Neuronal stem cell (in vitro differentiated cells): ENCODE measurements at regions not wholly inside any gene's neighbourhood (a gene's known extent, or its start where the extent isn't known, plus 50 kb on each side); places are given as distances from the start of the nearest gene placed in this dataset.

Experiments
- DNase-seq: peaks from one replicate; pipeline ENCODE4 v3.0.0-alpha.2; 2013; ENCODE audit warnings: low spot score
- H2AFZ ChIP-seq: one replicate; pipeline ENCODE4 v1.6.1; 2013; ENCODE audit warnings: mild to moderate bottlenecking, low read length, inconsistent platforms
- H2AK5ac ChIP-seq: 2 replicates; pipeline ENCODE4 v1.6.1; 2013; ENCODE audit warnings: low read depth, mild to moderate bottlenecking, inconsistent platforms, low read length, moderate library complexity, mixed read lengths
- H2BK120ac ChIP-seq: 2 replicates; pipeline ENCODE4 v1.6.1; 2013; ENCODE audit warnings: low read depth, mild to moderate bottlenecking, inconsistent platforms, low read length, moderate library complexity, mixed read lengths
- H2BK12ac ChIP-seq: one replicate; pipeline ENCODE4 v1.6.1; 2013; ENCODE audit warnings: low read length, inconsistent platforms
- H2BK15ac ChIP-seq: 2 replicates; pipeline ENCODE4 v1.6.1; 2013; ENCODE audit warnings: mild to moderate bottlenecking, low read length, inconsistent platforms, mixed read lengths
- H2BK5ac ChIP-seq: one replicate; pipeline ENCODE4 v1.6.1; 2013; ENCODE audit warnings: inconsistent platforms, mild to moderate bottlenecking, low read length, moderate library complexity
- H3K14ac ChIP-seq: one replicate; pipeline ENCODE4 v1.6.1; 2013; ENCODE audit warnings: low read length, inconsistent platforms
- H3K18ac ChIP-seq: 2 replicates; pipeline ENCODE4 v1.6.1; 2013; ENCODE audit warnings: low read length, inconsistent platforms
- H3K23ac ChIP-seq: 2 replicates; pipeline ENCODE4 v1.6.1; 2013; ENCODE audit warnings: low read depth, mild to moderate bottlenecking, mixed read lengths, low read length, inconsistent platforms; ENCODE audit not compliant: poor library complexity
- H3K27ac ChIP-seq: replicated peaks from 3 replicates; pipeline ENCODE4 v1.5.1; 2013; ENCODE audit warnings: low read length, inconsistent platforms
- H3K27me3 ChIP-seq, 3 experiments: 2 replicates each; pipeline ENCODE4 v1.6.1; 2013; ENCODE audit warnings: low read length in 3 of 3, mild to moderate bottlenecking in 2 of 3, inconsistent platforms in 1 of 3, low read depth in 1 of 3, mixed read lengths in 1 of 3, moderate library complexity in 1 of 3; ENCODE audit not compliant: control insufficient read depth in 3 of 3, insufficient read depth in 3 of 3
- H3K36me3 ChIP-seq, 2 donors: replicated peaks in 1 of 2; 2 replicates each; pipeline ENCODE4 v1.6.1; 2013; ENCODE audit warnings: low read length in 2 of 2; ENCODE audit not compliant: control insufficient read depth in 2 of 2, insufficient read depth in 2 of 2
- H3K4ac ChIP-seq: 2 replicates; pipeline ENCODE4 v1.6.1; 2013; ENCODE audit warnings: inconsistent platforms, mild to moderate bottlenecking, low read length, moderate library complexity
- H3K4me1 ChIP-seq, 2 donors: 1 replicate in 1 of 2; 2 replicates in 1 of 2; pipeline ENCODE4 v1.6.1; 2013; ENCODE audit warnings: low read length in 2 of 2, low read depth in 1 of 2; ENCODE audit not compliant: control insufficient read depth in 2 of 2, insufficient read depth in 1 of 2
- H3K4me2 ChIP-seq: one replicate; pipeline ENCODE4 v1.6.1; 2013; ENCODE audit warnings: mild to moderate bottlenecking, low read length, inconsistent platforms; ENCODE audit not compliant: insufficient read depth, poor library complexity, severe bottlenecking
- H3K4me3 ChIP-seq, 2 donors: 2 replicates each; pipeline ENCODE4 v1.5.1; 2013; ENCODE audit warnings: low read length in 2 of 2, mild to moderate bottlenecking in 2 of 2, inconsistent platforms in 1 of 2, moderate library complexity in 1 of 2
- H3K79me1 ChIP-seq: one replicate; pipeline ENCODE4 v1.6.1; 2013; ENCODE audit warnings: low read depth, mild to moderate bottlenecking, inconsistent platforms, low read length, moderate library complexity
- H3K9ac ChIP-seq: one replicate; pipeline ENCODE4 v1.6.1; 2013; ENCODE audit warnings: mild to moderate bottlenecking, low read depth, low read length, inconsistent platforms; ENCODE audit not compliant: poor library complexity
- H3K9me3 ChIP-seq, 2 donors: replicated peaks in 1 of 2; 2 replicates each; pipeline versions ENCODE3 to v1.6.1; 2013; ENCODE audit warnings: low read length in 2 of 2, mild to moderate bottlenecking in 2 of 2, inconsistent platforms in 1 of 2, low read depth in 1 of 2, mixed read lengths in 1 of 2, moderate library complexity in 1 of 2; ENCODE audit not compliant: control insufficient read depth in 2 of 2, insufficient read depth in 1 of 2
- H4K8ac ChIP-seq: one replicate; pipeline ENCODE4 v1.6.1; 2013; ENCODE audit warnings: low read depth, mild to moderate bottlenecking, inconsistent platforms, low read length, moderate library complexity
- H4K91ac ChIP-seq: one replicate; pipeline ENCODE4 v1.6.1; 2013; ENCODE audit warnings: low read length, low read depth, mild to moderate bottlenecking, inconsistent platforms; ENCODE audit not compliant: poor library complexity
- WGBS, 2 donors: extraction: QIAGEN DNeasy Blood & Tissue Kit; methylation state at CpG; one replicate each; pipeline ENCODE4 v1.1.7; 2013; ENCODE audit warnings: missing lambda C conversion rate in 2 of 2, mixed read lengths in 1 of 2; ENCODE audit not compliant: insufficient read length in 2 of 2, insufficient replicate concordance in 1 of 2; ENCODE audit errors: extremely low coverage in 2 of 2; 5-methylcytosine and 5-hydroxymethylcytosine counted together

GRCh38 chr3:144626835-144627234 is 655.2 kb downstream of the DIPK2A start:
- no peaks in the 10 kb centered on the region for H3K79me1 ChIP-seq
- H3K4ac ChIP-seq, result no peak overlapping the region
- H3K4me1 ChIP-seq, result peaks cover 1 to 8% of the 10 kb centered on the region in 2 donors
- H2BK12ac ChIP-seq, result no peak overlapping the region
- no peak overlapping the region for H2BK15ac ChIP-seq
- no peak overlapping the region for H3K4me2 ChIP-seq
- H3K4me3 ChIP-seq, result no peak overlapping the region
- no peak overlapping the region for H3K14ac ChIP-seq
- H3K27me3 ChIP-seq, result no peaks in the 10 kb centered on the region
- H3K36me3 ChIP-seq, result no peaks in the 10 kb centered on the region
- H2BK120ac ChIP-seq, result no peak overlapping the region
- no peak overlapping the region for H4K91ac ChIP-seq
- no peak overlapping the region for H3K18ac ChIP-seq
- H2AK5ac ChIP-seq, result no peak overlapping the region
- H3K23ac ChIP-seq, result no peak overlapping the region
- no peak overlapping the region for H2AFZ ChIP-seq
- no peaks in the 10 kb centered on the region for H3K9me3 ChIP-seq
- H2BK5ac ChIP-seq, result no peak overlapping the region
- DNase-seq, result no peak
- no peak overlapping the region for H3K9ac ChIP-seq
- no peak overlapping the region for H3K27ac ChIP-seq
- no peak overlapping the region for H4K8ac ChIP-seq

GRCh38 chr3:144629381-144629780 is 657.8 kb downstream of the DIPK2A start:
- Histone ChIP-seq H2BK15ac (no peak overlapping the region), H3K4ac (no peak overlapping the region), H3K9ac (no peak overlapping the region), H3K18ac (no peak overlapping the region), H3K4me1 (peaks cover 1 to 8% of the 10 kb centered on the region in 2 donors), H3K9me3 (peaks cover 0 to 1% of the 10 kb centered on the region in 2 donors), H3K79me1 (no peaks in the 10 kb centered on the region), H3K14ac (no peak overlapping the region), H3K27ac (no peak overlapping the region), H3K27me3 (no peaks in the 10 kb centered on the region), H2BK5ac (no peak overlapping the region), H3K23ac (no peak overlapping the region), H3K36me3 (no peaks in the 10 kb centered on the region), H4K91ac (no peak overlapping the region), H2BK120ac (no peak overlapping the region), H2BK12ac (no peak overlapping the region), H3K4me2 (no peak overlapping the region), H3K4me3 (no peak overlapping the region), H4K8ac (no peak overlapping the region), H2AFZ (no peak overlapping the region), H2AK5ac (no peak overlapping the region)
- DNase-seq, result no peak
- no CpG with 5 or more reads among the region's 4 CpGs for WGBS, 2 donors

- no peak overlapping the region for H2BK5ac ChIP-seq
- no peak overlapping the region for H3K9ac ChIP-seq
Observed at GRCh38 chr3:144636833-144637232, 665.2 kb downstream of the DIPK2A start.

GRCh38 chr3:144638009-144638408 is 666.4 kb downstream of the DIPK2A start:
- Histone ChIP-seq H3K36me3 (no peaks in the 10 kb centered on the region), H3K4ac (no peak overlapping the region), H3K14ac (no peak overlapping the region), H3K23ac (no peak overlapping the region), H4K8ac (no peak overlapping the region), H3K4me1 (peaks cover 0 to 2% of the 10 kb centered on the region in 2 donors), H2BK12ac (no peak overlapping the region), H3K9ac (no peak overlapping the region), H2BK5ac (no peak overlapping the region), H4K91ac (no peak overlapping the region), H3K4me3 (no peak overlapping the region), H2AK5ac (no peak overlapping the region), H3K79me1 (no peaks in the 10 kb centered on the region), H2AFZ (no peak overlapping the region), H3K18ac (no peak overlapping the region), H2BK120ac (no peak overlapping the region), H3K27me3 (no peaks in the 10 kb centered on the region), H3K9me3 (peaks cover 2 to 8% of the 10 kb centered on the region in 2 donors), H2BK15ac (no peak overlapping the region), H3K4me2 (no peak overlapping the region), H3K27ac (no peak overlapping the region)
- no peak for DNase-seq

More at GRCh38 chr3:144636833-144637232, 665.2 kb downstream of the DIPK2A start:
- Histone ChIP-seq H3K27ac (no peak overlapping the region), H3K4me1 (peaks cover 0 to 2% of the 10 kb centered on the region in 2 donors), H3K4ac (no peak overlapping the region), H2AFZ (no peak overlapping the region), H2BK12ac (no peak overlapping the region), H3K27me3 (no peaks in the 10 kb centered on the region), H3K23ac (no peak overlapping the region), H3K14ac (no peak overlapping the region), H3K9me3 (peaks cover 2 to 8% of the 10 kb centered on the region in 2 donors), H3K79me1 (no peaks in the 10 kb centered on the region), H4K8ac (no peak overlapping the region), H3K18ac (no peak overlapping the region), H3K4me2 (no peak overlapping the region), H2AK5ac (no peak overlapping the region), H3K36me3 (no peaks in the 10 kb centered on the region), H3K4me3 (no peak overlapping the region), H2BK120ac (no peak overlapping the region), H2BK15ac (no peak overlapping the region), H4K91ac (no peak overlapping the region)
- no CpG with 5 or more reads among the region's 2 CpGs for WGBS, 2 donors
- no peak for DNase-seq
